NB4 (cell line): ENCODE measurements at regions not wholly inside any gene's neighbourhood (a gene's known extent, or its start where the extent isn't known, plus 50 kb on each side); places are given as distances from the start of the nearest gene placed in this dataset.

ENCODE experiments used
- DNase-seq: peaks from one replicate; pipeline ENCODE4 v3.0.0; 2010; ENCODE audit warnings: low read depth
- H3K4me3 ChIP-seq: one replicate; pipeline ENCODE4 v1.5.1; 2011; ENCODE audit warnings: mild to moderate bottlenecking, low read depth, low read length, moderate library complexity
- CTCF ChIP-seq: IDR thresholded peaks from one replicate; pipeline ENCODE4 v1.5.1; 2012; ENCODE audit warnings: low read depth, low read length
- MAX ChIP-seq: IDR thresholded peaks from 2 replicates; pipeline ENCODE4 v1.6.1; 2011; ENCODE audit warnings: low read depth, low read length
- MYC ChIP-seq: IDR thresholded peaks from 2 replicates; pipeline ENCODE4 v1.6.1; 2011; ENCODE audit warnings: low read depth, low read length
- POLR2A ChIP-seq: IDR thresholded peaks from 2 replicates; pipeline ENCODE4 v1.6.1; 2011; ENCODE audit warnings: mild to moderate bottlenecking; ENCODE audit not compliant: insufficient read length; ENCODE audit errors: extremely low read depth

DNA sequence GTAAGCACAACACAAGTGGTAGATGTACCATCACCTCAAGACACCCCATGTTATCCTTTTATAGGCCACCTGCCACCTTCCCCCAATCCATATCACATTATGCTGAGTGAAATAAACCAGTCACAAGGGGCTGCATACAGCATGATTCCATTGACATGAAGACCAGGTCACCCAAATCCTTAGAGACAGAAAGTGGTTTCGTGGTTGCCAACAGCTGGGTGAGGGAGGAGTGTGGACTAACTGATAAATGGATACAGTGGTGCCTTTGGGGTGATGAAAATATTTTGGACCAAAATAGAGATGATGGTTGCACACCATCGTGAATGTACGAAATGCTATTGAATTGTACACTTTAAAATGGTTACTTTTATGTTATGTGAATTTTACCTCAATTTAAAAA is 65.7 kb upstream of the DMD start:
- TF ChIP-seq POLR2A (no peak), CTCF (no peak), MYC (no peak), MAX (no peak)
- H3K4me3 ChIP-seq: no peak overlapping the region
- DNase-seq: no peak

DNA sequence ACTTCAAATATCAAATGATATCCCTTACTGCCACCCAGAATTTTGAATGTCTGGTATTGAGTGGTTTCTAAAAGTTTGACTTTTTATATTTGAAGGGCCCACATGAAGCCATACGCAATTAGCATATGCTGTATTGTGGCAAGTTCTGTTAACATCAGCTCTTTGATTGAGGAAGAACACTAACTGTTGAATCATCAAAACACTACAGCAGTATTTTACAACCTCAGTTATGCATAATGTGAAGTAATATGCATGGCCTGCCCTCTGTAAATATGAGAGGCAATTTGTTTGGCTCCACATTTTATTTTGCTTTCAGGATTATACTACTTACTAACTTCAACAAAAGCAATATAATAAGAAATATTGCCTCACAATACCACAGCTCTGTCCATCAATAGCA is 62.2 kb upstream of the DMD start:
- TF ChIP-seq POLR2A: no peak
- DNase-seq: no peak
- no peak overlapping the region for H3K4me3 ChIP-seq

DNA sequence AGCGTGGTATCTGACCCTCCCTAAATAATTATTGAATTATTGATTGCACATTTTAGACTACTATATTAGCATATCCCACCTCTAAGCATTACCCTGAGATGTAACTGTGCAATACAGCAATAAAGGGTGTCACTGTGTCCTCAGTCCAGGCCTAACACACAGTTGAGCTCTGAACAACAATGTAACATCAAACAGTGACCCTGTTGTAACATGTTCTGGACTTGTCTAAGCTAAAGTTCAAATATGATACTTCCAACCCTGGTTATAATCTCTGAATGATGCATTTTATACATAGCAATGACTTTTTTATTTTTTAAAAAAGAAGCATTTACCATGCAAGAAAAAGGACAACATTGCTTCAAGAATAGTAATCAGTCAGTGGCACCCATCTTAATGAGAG is 61.6 kb upstream of the DMD start:
- TF ChIP-seq MAX: no peak
- no peak for TF ChIP-seq CTCF
- TF ChIP-seq POLR2A: no peak
- DNase-seq: no peak
- no peak overlapping the region for H3K4me3 ChIP-seq
